SK-N-DZ (cell line): ENCODE measurements at regions not wholly inside any gene's neighbourhood (a gene's known extent, or its start where the extent isn't known, plus 50 kb on each side); places are given as distances from the start of the nearest gene placed in this dataset.

ENCODE experiments used
- DNase-seq: peaks from one replicate; pipeline ENCODE4 v3.0.0-alpha.2; 2015; ENCODE audit warnings: low spot score

DNA sequence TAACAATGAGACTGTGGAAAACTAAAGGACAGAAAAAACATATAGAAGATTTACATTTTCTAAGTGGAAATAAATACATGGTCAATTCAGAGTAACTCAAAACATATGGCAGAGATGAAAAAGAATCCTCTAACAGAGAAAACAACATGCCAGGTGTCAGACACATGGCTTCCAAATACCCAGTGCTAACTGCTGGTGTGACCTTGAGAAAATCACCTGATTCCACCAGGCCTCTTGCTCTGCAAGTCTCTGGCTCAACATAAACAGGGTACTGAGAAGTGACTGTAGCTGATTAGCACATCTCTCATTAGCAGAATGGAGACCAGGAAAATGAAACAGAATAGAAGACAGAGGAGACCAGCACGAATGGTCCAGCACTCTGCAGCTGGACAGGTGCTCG, 210.8 kb downstream of the HNMT start:
- no peak for DNase-seq

DNA sequence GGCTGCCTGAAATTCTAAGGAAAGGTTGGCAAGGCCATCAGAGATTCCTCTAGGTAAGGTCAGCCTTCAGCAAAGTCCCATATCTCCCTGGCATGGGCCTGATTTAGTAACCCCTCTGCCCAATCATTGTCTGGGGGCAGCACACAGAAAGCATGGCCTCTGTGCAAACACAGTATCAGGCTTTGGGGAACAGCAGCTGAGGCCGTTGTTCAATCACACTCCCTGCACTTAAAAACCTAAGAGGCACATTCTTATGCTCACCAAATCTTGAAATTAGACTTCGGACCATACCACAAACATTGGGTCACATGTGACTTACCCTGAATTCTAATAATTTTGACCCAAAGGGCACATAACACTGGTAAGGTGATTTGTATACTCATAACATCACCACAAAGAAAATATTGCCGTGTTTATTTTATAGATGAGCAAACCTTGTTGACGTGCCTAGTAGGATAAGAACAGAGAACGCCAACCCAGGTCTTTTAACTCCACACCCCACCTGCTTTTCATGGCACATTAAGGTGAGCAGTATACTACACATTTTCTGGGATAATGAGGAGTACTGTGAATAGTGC, 212.7 kb downstream of the HNMT start:
- no peak for DNase-seq

DNA sequence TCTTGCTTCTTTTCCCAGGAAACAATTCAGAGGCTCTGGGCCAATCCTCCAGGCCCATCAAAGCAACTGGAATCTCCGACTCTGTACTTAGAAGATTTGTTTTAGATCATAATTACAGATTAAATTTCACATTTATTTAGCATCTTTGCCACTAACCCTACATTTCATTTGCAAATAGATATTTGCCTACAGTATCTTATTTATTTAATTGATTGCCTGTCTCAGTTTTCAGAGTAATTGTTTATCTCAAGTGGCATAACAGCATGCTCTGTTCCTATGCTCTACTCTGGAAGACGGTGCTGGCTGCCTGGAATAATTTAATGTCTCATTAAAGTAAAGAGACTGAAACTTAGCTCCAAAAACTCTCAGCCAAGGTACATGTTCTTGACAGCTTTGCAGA, 213.4 kb downstream of the HNMT start:
- no peak for DNase-seq

DNA sequence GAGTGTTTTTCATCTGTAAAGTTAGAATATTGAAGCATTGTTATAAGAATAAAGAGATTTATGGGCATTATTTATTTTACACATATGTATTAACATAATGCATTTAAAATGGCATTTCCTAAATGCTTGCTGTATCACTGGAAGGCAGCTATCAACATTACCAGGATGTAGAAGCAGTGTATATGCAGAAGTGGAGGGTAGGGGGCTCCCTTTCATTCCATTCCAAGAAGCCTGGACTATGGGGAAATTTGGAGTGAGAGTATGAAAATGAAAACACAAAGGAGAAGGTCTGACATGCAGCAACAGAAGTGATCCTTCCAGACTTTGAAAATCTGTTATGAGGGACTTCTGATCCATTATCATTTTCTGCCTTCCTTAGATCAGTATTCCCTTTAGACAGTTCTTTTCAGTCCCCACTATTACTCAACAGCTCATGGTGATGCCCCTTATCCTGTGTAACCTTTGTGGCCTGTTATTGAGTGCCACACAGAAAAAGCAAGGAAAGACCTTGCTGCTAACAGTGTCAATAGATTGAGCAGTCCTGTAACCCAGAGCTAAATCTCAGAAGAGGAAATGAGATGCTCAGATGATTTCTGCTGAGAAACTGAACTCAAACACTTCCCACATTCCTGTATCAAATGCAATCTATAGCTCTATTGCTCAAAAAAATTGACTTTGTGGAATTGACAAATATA, 216.6 kb downstream of the HNMT start:
- DNase-seq, result no peak

DNA sequence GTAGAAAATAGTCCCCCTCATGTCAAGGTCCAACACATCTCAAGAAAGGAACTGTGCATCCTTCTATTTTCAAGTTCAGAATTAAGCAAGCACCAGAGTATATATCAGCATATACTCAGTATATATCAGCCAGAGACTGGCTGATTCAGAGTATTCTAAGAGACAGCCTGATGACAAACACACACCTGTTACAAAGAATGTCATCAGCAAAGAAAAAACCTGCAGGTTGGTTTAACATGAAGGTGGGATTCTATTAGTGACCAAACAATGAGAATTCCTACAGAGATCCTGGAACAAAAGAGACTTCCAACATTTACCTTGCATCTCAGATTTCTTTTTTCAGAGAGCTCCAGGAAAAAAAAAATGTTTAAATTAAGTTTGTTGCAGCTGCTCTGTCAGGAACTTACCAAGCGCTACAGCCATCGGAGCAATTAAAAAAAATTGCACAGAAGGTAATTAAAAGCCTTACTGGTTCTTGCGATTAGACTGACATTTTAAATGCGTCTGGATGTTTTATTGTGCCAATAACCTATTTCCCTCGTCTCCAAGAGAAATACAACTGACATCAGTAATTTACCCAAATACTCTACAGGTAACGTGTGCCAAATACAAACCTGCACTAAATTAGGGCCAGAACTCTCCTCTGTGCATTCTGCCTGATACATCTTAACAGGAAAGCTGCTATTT, 218.1 kb downstream of the HNMT start:
- peak; percentile 3 for DNase-seq

DNA sequence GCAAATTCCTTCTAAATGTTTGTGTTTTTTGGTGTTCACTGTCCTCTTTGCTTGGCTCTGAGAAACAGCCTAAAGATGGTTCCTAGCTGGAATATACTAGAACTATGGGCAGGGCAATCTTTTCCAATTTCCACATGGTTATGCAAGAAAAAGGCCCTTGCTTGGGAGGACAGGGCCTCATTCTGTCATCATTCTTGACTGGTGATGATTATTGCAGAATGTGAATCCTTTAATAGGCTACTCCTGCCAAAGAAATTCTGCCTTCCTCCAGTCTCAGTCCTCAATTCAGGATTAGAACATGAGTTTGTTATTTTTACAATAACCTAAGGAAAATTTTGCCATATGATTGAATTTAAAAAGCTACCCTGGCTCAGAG, 218.7 kb downstream of the HNMT start:
- DNase-seq, result no peak

DNA sequence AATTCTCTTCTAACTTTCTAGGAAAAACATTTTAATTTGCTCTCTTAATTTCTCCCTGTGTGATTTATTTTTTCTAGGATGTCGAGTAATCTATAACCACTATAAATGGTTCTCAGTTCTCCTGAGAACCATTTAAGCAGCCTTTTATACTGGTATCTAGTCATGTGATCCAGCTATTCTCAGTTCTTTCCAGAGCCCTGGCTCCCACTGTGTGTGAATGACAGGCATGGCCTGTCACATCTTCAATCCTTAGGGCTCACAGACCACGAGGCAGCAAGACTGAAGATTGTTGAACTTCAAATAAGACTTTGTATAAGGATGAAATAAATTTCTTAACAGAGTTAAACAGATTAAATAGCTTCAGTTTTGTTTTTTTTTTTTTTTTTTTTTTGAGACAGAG, 219.4 kb downstream of the HNMT start:
- DNase-seq, result no peak

DNA sequence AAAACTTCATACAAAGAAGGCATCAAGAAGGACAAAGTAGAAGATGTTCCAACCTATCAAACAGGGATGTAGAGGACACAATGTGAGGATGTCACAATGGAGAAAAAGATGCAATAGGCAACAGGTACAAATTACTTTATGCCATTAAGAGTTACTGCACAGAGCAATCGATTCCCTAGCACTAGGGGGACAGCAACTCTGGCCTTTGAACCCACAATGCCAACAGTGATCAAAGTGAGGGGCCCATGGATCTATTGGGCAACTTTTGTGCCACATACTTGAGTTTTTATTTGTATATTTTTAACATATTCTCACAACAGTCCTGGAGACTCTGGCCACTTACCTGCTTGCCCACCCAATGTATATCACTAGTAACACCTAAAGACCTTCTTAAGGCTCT, 220.2 kb downstream of the HNMT start:
- no peak for DNase-seq

DNA sequence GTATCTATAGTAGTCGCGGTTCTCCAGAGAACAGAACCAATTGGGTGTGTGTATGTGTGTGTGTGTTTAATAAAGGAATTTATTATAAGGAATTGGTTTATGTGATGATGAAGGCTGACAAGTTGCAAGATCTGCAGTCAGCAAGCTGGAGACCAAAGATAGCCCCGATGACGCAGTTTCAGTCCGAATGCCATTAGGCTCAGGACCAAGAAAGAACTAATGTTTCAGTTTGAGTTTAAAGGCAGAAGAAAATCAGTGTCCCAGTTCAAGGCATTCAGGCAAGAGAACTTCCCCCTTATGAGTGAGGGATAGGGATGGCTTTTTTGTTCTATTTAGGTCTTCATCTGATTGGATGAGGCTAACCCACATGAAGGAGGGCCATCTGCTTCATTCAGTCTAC, 221.6 kb downstream of the HNMT start:
- DNase-seq, result no peak

DNA sequence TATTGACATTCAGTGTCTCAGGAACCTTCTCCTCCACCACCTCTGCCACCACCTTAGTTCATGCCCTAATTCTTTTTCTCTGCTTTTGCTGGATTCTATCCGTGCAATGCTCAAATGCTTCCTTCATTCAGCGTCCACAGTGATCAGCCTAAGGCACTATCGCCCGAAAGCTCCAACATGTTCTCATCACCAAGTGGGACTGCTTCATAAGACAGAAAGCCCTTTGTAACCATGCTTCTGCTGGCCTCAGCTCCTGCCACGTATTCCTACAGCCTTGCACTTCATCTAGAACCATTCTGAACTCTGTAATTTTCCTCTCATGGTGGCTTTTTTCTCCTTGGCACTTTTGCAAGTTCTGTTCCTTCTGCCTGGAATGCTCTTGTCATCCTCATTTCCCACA, 222.9 kb downstream of the HNMT start:
- DNase-seq, result no peak

DNA sequence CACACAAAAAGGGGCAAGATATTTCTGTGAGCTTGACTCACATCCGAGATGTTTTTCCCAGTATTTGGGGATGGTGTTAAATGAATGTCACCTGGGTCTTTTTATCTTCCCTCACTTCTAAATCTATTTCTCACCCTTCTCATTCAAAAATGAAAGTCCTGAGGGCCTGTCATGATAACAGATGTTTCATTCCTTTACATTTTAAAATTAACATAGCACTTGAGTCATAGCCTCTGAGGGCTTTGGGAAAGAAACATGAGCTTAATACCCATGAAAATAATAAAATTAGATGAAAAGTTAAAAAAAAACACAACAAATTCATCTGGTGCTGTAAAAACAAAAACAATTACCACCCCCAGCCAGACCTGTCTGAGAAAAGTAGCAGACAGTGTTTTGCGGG, 226.7 kb downstream of the HNMT start:
- no peak for DNase-seq

DNA sequence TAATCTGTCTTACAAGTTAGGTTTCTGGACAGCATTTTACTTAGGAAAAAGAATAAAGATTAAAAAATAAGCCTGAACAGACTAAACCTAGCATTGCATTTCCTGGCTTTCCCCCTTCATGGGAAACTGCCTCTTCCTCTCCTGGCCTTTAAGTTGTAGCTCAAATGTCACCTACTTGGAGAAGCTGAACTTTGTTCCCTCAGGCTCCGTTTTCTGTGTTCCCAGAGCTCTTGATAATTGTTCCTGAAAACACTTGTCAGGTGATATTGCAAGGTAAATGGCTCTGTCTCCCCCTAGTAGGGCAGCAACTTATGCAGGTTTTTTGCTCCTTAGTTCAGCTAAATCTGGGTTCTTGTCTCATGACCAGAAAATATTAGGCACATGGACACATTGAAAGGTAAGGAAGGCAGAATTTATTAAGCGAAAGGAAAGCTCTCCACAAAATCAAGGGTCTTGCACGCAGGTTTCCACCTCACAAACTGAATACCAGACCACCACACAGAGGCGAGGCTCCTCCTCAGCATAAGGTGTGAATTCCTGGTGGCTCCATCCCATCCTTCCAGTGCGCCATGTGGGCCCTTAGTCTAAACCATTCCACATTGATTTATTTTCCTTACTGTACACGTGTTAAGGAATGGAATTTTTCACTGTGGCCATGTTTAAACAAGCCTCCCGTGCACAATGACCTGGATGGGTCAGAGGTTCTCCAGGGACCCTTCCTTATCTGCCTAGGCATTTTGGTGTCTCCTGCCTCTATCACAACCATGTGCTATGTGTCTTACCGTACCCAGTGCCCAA, 229.3 kb downstream of the HNMT start:
- no peak for DNase-seq

DNA sequence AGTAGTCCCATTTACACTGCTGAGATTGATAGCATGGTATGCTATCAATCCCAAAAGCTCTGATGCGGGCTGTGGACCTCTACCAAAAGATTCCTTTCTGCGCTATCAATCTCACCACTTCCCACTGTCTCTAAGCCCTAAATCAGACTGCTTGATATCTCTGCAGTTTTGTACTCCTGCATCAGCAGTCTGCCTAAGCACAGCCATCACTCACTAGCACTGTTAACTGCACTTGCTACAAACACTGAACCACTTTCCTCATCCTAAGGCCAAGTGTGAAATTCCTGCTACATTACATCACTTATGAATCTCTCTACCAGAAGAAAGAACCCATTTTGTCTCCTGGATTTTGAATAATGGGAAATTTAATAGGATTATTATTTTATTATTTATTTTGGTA, 237.0 kb downstream of the HNMT start:
- DNase-seq, result no peak

DNA sequence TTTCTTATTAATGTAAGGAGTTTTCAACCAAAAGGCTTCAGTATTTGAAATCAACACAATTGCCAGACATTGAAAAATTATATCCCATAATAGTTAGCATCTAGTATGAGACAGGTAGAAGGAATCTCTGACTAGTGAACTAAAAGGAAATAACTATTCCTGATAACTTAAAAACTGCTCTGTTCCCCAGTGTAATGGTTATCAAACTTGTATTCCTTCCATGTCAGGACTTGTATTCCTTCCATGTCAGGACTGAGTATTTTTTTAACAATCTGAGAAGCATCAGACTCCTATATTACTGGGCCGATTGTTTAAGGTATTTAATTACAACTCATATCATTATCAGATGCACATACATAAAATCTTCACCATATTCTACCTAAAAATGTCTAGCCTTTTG, 238.5 kb downstream of the HNMT start:
- no peak for DNase-seq

DNA sequence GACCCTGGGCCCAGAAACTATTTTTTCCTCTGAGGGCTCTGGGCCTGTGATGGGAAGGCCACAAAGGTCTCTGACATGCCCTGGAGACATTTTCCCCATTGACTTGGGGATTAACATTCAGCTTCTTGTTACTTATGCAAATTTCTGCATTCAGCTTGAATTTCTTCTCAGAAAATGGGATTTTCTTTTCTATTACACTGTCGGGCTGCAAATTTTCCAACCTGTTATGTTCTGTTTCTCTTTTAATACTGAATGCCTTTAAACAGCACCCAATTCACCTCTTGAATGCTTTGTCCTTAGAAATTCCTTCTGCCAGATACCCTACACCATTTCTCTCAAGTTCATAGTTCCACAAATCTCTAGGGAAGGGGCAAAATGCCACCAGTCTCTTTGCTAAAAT, 241.0 kb downstream of the HNMT start:
- no peak for DNase-seq

DNA sequence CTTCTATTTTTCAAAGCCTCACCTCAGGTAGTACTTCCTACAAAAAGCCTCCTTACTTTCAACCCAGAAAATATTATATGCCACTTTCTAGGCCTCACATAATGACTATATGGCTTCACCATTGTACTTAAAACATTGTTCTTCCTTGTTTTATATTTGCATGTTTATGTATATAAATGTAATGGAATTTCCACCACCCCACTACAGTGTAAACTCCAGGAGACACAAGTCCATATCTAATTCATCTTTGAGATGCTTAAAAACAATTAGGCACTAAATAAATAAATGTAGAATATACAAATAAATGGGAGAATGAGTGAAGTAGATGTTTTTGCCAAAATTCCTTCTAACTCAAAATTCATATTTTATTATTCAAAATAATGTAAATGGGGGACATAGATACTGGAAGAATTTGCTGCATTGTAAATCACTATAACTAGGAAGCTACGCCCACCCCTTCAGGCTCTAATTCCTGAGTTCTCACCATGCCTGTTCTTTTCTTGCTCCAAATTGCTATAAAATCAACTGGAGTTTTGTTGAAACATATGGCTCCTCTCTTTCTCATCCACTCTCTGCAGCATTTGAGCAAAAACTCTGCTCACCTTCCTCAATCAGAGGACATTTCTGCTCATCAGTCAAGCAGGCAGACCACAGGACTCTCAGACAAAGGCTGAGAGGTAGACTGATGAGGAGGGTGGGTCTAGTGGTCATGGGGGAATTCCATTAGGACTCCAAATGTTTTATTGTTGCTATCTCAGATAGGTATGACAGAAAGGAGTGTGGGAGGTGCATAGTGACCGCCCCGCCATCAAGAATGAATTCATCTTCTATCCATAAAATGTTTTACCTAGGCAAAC, 243.0 kb downstream of the HNMT start:
- DNase-seq, result no peak

DNA sequence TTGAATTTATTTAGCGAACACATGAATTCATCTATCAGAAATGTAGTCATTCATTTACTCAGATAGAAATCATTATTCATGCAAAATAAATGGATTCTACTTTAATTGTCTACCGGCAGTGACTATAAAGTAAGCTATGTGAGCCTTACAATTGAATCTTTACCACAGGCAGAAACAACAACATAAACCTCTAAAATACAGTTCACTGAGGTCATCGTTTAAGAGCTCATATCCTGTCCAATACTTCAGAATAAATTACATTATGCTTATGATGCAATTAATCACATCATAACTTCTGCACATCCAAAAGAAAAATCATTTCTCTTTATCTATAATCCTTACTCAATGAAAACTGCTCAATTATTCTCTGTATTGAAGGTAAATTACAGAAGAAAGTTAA, 244.7 kb downstream of the HNMT start:
- DNase-seq, result no peak

DNA sequence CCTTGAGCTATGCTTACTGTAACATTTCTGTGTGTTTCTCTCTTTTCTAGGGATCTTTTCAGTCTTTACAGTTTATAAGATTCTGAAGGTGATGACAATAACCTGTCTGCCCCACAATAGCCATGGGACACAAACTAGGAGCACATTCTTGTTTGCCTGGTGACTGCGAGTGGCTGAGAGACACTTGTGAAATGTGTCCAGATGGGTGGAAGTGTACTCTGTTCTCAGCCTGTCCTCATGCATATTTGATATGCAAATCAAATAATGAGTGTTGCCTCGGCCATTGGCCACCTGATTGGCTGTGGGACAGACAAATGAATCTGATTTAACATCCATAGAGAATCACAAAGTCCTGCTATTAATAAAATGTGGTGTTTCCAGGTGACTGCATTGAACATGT, 246.2 kb downstream of the HNMT start:
- DNase-seq, result no peak

DNA sequence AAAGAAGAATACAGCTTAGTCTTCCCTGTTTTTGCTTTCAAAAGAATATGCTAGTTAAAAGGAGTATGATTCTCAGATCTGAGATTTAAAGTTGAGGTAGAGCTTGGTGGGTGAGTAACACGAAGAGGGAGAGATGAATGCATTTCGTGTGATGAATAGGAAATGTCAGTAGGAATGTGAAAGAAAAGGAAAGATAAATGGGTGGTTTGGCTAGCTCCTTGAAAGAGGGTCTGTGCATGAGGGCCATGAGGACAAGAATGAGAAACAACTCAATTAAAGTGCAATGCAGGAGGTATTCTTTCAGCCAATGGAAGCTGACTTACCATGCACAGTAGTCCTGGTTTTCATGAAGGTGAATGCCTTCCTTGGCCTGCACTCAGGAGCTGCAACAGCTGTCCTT, 248.2 kb downstream of the HNMT start:
- DNase-seq, result no peak

DNA sequence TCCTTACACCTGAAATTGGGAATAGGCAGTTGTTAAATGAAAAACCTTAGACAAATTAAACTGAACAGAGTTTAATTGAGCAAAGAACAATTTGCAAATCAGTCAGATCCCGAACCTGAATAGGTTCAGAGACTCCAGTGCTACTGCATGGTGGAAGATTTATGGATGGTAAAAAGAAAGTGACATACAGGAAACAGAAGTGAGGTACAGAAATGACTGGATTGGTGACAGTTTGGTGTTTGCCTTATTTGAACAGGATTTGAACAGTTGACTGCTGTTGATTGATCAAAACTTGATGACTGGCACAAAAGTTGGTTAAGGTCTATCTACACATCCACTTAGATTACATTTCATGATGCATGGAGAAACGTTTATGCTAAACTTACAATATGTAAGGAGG, 248.8 kb downstream of the HNMT start:
- DNase-seq, result no peak

DNA sequence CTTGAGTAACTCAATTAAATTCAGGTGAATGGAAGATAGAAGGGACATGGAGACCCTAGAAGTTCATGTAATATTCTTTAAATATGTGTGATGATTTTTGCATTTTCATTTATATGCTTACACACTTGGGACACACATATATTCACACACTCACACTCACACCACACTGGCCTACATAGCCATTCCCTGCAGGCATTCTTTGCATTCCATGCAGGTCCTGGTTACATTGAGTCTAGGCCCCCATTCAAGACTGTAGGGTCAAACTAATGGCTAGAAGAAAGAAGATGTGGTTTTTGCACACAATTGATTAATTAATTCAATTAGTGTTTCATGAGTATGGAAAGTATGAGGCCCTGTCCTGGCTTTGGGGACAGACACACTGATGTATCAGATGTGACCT, 249.4 kb downstream of the HNMT start:
- no peak for DNase-seq

DNA sequence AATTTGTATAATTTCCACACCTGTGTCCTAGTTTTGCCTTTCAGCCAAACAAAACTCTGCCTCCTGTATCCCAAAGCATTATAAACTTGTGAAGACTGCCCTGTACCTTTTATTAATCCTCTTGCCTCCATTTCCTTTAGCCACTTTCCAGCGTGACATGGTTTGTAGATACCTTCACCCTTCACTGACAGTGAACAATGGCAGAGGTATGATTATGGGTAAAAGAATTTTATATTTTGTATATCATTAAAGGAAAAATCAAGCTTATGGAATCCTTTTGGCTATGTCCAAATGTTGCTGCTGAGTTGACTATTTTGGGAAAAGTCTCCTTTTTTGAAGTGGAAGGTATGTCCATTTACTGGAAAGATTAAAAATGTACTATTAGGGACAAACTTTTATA, 251.7 kb downstream of the HNMT start:
- no peak for DNase-seq
